KMS-11 (cell line): ENCODE measurements at regions not wholly inside any gene's neighbourhood (a gene's known extent, or its start where the extent isn't known, plus 50 kb on each side); places are given as distances from the start of the nearest gene placed in this dataset.

ENCODE experiments used
- H2AFZ ChIP-seq: fragments of 200-600 bp; sonication (generic); 2 replicates; pipeline ENCODE4 v1.6.1; 2016; ENCODE audit warnings: antibody characterized with exemption, mixed run types, low read depth
- H3K27ac ChIP-seq: fragments of 200-600 bp; sonication (generic); 2 replicates; pipeline ENCODE4 v1.6.1; 2016; ENCODE audit warnings: mild to moderate bottlenecking, mixed run types
- H3K27me3 ChIP-seq: fragments of 200-600 bp; sonication (generic); 2 replicates; pipeline ENCODE4 v1.6.1; 2017; ENCODE audit warnings: mild to moderate bottlenecking, low read depth, mixed run types, moderate library complexity; ENCODE audit not compliant: insufficient read depth
- H3K36me3 ChIP-seq: fragments of 200-600 bp; sonication (generic); 2 replicates; pipeline ENCODE4 v1.6.1; 2017; ENCODE audit warnings: mild to moderate bottlenecking, mixed run types; ENCODE audit not compliant: insufficient read depth
- H3K4me1 ChIP-seq: fragments of 200-600 bp; sonication (generic); 2 replicates; pipeline ENCODE4 v1.6.1; 2016; ENCODE audit warnings: mild to moderate bottlenecking, low read depth, mixed run types; ENCODE audit not compliant: poor library complexity, severe bottlenecking
- H3K4me2 ChIP-seq: fragments of 200-600 bp; sonication (generic); 2 replicates; pipeline ENCODE4 v1.7.0; 2016; ENCODE audit warnings: mild to moderate bottlenecking, mixed run types
- H3K4me3 ChIP-seq: fragments of 200-600 bp; sonication (generic); IDR thresholded peaks from 2 replicates; pipeline ENCODE4 v1.6.1; 2017; ENCODE audit warnings: low read depth, low read length, mixed read lengths; ENCODE audit not compliant: insufficient read depth
- H3K79me2 ChIP-seq: fragments of 200-600 bp; sonication (generic); 2 replicates; pipeline ENCODE4 v1.6.1; 2016; ENCODE audit warnings: low read depth, mixed run types; ENCODE audit not compliant: insufficient read depth
- H3K9ac ChIP-seq: fragments of 200-600 bp; sonication (generic); 2 replicates; pipeline ENCODE4 v1.6.1; 2016; ENCODE audit warnings: mild to moderate bottlenecking, mixed run types
- H4K20me1 ChIP-seq: fragments of 200-600 bp; sonication (generic); 2 replicates; pipeline ENCODE4 v1.6.1; 2016; ENCODE audit warnings: mild to moderate bottlenecking, mixed run types; ENCODE audit not compliant: insufficient read depth
- TF ChIP-seq, protein P1 (sequence below): fragments of 200-600 bp; sonication (generic); conservative IDR thresholded peaks from 2 replicates; pipeline ENCODE4 v1.6.1; 2017; ENCODE audit warnings: low read depth, mild to moderate bottlenecking, antibody characterized with exemption, low read length, moderate library complexity, mixed read lengths

DNA sequence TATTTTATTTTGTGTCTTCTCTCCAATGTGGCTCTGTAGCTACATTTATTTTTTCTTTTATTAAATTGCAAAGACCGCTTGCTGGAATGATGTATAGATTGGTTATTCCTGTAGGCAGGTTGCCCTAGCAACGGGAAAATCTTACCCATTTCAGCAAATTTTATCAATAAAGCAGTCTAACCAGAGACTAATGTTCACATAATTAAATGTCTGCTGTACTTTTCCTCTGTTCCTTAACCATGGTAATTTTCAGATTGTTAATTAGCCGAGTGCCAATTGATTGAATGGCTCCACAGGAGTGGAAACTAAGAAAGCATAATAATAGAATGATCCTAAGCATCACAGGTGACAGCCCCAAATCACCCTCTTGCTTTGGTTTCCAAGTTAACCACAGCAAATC is 134.8 kb downstream of the BASP1 start:
- H3K9ac ChIP-seq = no peak overlapping the region
- H3K4me2 ChIP-seq = no peak overlapping the region
- no peak overlapping the region for H3K4me3 ChIP-seq
- no peak overlapping the region for H3K27ac ChIP-seq
- no peaks in the 10 kb centered on the region for H3K4me1 ChIP-seq
- no peak overlapping the region for H2AFZ ChIP-seq
- no peaks in the 10 kb centered on the region for H3K79me2 ChIP-seq
- TF ChIP-seq, protein P1, sequence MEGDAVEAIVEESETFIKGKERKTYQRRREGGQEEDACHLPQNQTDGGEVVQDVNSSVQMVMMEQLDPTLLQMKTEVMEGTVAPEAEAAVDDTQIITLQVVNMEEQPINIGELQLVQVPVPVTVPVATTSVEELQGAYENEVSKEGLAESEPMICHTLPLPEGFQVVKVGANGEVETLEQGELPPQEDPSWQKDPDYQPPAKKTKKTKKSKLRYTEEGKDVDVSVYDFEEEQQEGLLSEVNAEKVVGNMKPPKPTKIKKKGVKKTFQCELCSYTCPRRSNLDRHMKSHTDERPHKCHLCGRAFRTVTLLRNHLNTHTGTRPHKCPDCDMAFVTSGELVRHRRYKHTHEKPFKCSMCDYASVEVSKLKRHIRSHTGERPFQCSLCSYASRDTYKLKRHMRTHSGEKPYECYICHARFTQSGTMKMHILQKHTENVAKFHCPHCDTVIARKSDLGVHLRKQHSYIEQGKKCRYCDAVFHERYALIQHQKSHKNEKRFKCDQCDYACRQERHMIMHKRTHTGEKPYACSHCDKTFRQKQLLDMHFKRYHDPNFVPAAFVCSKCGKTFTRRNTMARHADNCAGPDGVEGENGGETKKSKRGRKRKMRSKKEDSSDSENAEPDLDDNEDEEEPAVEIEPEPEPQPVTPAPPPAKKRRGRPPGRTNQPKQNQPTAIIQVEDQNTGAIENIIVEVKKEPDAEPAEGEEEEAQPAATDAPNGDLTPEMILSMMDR = no peak
- no peaks in the 10 kb centered on the region for H3K36me3 ChIP-seq
- H4K20me1 ChIP-seq = no peaks in the 10 kb centered on the region
- no peaks in the 10 kb centered on the region for H3K27me3 ChIP-seq

DNA sequence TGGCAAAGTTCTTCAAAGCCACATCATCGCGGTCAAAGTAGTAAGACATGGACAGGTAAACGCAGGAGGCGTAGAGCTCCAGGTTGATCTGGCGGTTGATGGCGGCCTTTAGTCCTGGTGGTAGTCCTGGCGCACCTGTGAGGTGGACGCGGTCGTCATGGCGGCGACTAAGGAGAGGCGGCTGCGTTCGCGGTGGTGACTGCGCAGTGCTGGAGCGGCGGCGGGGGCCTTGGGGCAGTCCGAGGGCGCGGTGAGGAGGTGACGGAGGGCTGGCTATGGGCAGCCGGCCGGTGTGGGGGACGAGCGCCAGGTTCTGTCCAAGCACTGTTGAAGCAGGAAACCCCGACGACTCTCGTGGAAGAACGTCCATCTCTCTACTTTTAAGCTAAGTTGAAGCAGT is 136.8 kb downstream of the BASP1 start:
- Histone ChIP-seq H3K27ac (no peak overlapping the region), H3K4me1 (no peaks in the 10 kb centered on the region), H3K9ac (no peak overlapping the region)

GRCh38 chr5:17355586-17356346 is 138.3 kb downstream of the BASP1 start:
- H3K9ac ChIP-seq = no peak overlapping the region
- no peak overlapping the region for H3K27ac ChIP-seq
- no peak overlapping the region for H3K4me2 ChIP-seq
- no peaks in the 10 kb centered on the region for H3K4me1 ChIP-seq
- no peaks in the 10 kb centered on the region for H4K20me1 ChIP-seq
- no peak overlapping the region for H2AFZ ChIP-seq
- H3K79me2 ChIP-seq = no peaks in the 10 kb centered on the region
- no peaks in the 10 kb centered on the region for H3K36me3 ChIP-seq
- no peak overlapping the region for H3K4me3 ChIP-seq
- no peaks in the 10 kb centered on the region for H3K27me3 ChIP-seq
- TF ChIP-seq, protein P1 = no peak

More for the DNA sequence above, 136.8 kb downstream of the BASP1 start:
- H2AFZ ChIP-seq = no peak overlapping the region
- H3K36me3 ChIP-seq = no peaks in the 10 kb centered on the region
- TF ChIP-seq, protein P1 = no peak
- H3K79me2 ChIP-seq = no peaks in the 10 kb centered on the region
- H3K4me2 ChIP-seq = no peak overlapping the region
- no peaks in the 10 kb centered on the region for H3K27me3 ChIP-seq
- no peaks in the 10 kb centered on the region for H4K20me1 ChIP-seq
- no peak overlapping the region for H3K4me3 ChIP-seq

DNA sequence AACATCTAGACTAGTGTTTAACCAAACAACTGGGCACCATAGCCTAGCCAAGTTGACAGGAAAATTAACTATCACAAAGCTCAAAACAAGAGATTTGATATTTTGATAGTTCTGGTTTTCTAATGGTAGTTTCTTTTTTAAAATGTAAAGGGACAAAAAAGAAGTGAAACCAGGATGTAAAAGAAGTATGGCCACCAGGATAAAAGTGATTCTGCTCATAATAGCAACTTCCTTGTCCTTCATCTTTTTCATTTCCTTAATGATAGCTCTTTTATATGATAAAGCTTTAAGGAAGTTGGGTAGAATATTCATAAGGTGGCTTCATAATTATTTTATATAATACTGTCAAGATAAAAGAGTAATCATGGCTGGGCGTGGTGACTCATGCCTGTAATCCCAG is 139.1 kb downstream of the BASP1 start:
- Histone ChIP-seq H3K4me2 (no peak overlapping the region), H3K27me3 (no peaks in the 10 kb centered on the region), H3K4me3 (no peak overlapping the region), H3K9ac (no peak overlapping the region), H3K4me1 (no peaks in the 10 kb centered on the region), H3K36me3 (no peaks in the 10 kb centered on the region), H2AFZ (no peak overlapping the region), H3K27ac (no peak overlapping the region), H4K20me1 (no peaks in the 10 kb centered on the region), H3K79me2 (no peaks in the 10 kb centered on the region)
- TF ChIP-seq, protein P1 = no peak
